NCI-H2196 treated with DMSO at 0.1 percent for 48 hours (cell line): ENCODE measurements at regions not wholly inside any gene's neighbourhood (a gene's known extent, or its start where the extent isn't known, plus 50 kb on each side); places are given as distances from the start of the nearest gene placed in this dataset.
A peak's percentile ranks its signal among the peaks of the same experiment; 100 is the strongest.

Source experiments
- DNase-seq: peaks from one replicate; lab custom pipeline; 2025; ENCODE audit not compliant: unreplicated experiment; lab: John Stamatoyannopoulos, UW

DNA sequence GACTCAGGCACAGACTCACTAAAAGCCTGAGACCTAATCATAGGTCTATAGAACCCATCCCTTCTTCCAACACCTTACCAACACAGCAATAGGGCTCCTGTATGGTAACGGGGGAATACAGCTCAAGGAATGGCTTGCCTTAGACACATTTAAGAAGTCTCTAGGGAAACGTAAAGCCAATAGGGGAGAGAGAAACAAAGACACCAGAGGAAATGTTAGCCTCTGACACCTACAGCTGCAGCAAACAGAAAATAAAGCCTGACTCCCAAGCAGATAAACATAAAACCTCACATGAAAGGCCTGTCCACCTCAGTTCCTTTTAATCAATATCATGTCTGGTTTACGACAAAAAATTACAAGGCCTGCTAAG lies 51.1 kb upstream of the NCOA1 start:
- no peak for DNase-seq

DNA sequence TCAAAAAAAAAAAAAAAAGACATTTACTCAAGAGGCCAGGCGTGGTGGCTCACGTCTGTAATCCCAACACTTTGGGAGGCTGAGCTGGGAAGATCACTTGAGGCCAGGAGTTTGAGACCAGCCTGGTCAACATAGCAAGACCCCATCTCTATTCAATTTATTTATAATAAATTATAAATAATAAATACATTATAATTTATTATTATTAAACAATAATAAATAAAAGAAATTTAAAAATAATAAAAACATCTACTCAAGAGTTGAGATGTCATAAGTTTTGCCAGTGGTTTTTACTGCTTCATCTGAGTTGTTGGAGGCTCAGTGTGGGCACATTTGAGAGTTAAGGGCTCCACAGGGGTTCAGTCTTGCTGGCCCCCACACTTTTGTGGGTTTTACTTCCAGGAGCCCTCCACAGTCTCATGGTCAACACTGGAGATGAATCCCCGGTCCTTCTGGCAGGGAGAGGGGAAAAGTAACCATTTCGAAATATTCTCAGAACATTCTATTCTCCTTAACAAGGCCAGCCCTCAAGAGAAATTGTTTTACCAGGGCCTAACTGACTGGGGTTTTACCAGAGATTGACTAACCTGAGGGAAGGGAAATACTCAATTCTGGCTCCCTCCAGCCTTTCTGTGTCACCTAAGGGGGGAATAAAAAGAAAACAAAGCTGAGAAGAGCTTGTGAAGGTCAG lies 51.6 kb upstream of the NCOA1 start:
- DNase-seq, result no peak

DNA sequence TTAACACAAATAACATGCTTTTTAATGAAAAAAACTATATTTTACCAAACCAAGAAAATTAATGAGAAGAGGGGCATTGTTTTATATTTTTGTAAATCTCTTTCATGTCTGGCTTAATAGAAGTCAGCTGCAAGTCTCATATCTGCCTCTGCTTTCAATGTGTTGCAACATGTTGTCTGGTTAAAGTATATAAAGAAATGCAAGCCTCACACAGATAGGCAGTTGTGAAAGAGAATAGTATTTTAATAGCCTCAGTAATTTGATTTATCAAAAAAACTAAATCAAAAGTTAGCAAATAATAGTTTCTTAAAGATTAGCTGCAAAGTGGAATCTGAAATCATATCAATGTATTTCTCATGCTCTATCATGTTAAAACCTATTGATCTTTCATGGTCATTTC lies 52.9 kb upstream of the NCOA1 start:
- DNase-seq, result no peak

DNA sequence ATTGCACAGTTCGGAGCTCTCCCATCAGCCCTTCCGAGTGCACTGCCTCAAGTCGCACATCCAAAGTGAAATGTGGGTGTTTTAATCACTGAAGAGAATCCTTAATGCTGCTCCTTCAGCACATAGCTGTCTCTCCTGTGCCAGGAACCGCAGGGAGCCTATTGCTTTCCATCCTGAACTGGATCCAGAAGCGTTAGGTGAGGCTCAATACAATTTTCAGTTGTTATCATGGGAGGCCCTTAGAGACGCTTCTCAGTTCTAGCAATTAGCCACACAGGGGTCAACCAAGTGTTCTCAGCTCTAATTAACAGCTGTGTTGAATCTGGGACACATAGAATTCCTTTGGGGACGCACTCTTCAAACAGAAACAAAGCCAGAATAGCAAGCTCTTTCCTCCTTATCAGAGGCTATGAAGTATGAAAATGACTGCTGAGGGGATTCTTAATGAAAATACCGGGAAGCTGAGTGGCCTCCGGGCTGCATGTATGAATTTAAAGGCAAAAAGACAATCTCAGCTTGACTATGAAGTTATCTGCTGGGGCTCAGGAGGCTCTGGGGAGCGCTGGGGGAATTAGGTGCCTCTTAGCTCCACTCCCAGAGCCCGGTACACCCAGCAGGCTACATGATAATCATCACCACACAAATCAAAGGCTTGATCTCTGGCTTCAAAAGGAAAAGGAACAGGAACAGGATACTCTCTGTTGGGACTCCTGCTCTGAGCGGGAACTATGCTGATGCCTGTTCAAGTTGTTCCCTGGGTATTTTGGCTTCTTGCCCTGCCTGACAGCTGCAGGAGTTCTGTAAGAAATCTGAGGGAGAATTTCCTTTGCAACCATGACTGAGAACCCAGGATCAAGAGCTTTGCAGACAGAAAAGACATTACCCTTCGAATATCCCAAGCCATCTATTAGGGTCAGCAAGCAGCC lies 55.4 kb upstream of the NCOA1 start:
- no peak for DNase-seq

DNA sequence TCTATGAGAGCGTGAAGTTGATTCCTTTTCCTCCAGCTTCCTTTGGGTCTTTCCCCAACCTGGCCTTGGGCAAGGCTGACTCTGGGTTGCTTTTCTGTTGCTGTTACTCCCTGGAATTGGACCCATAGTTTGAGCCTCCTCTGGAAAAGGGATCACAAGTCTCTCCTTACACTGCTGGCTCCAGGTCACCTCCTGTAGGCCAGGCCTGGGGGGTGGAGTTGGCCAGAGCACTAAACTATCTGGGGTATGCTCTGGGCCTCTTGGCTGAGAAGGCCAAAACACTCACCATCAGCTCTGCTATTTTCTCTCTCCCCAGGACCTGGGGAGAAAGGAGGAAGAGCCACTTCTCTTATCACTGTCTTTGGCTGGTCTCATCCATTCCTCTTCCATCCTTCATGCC lies 56.5 kb upstream of the NCOA1 start:
- no peak for DNase-seq

DNA sequence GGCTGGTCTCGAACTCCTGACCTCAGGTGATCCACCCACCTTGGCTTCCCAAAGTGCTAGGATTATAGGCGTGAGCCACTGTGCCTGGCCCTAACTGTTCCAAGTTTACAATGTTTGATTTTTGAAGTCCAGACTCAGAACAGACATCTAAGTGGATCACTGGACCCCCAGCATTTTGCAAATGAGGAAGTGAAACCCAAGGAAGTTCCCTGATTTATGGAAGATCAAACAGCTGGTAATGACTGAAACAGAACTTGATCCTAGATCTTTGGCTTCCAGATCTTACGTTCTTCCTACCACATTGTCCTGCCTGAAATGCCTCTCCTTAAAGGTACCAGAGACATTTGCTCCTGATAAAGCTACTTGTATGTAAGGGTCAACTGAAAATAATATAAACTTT lies 58.3 kb upstream of the NCOA1 start:
- DNase-seq, result no peak

DNA sequence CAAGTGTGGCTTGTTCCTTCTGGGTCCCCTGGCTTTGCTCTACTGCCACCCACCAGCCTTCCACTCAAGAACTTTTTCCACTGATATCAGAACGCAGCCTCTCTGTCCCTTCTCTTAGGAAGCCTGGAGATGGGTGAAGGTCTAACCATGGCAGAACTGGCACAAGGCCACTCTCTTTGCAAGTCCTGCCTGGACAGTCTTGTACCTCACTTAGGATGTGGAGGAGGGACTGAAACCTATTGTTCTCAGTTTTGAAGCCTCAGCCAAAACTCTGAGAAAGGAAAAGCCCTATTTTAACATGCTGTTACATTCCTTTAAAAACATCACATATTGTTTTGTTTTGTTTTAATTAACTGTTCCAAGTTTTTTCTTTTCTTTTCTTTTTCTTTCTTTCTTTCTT lies 58.9 kb upstream of the NCOA1 start:
- DNase-seq, result no peak

DNA sequence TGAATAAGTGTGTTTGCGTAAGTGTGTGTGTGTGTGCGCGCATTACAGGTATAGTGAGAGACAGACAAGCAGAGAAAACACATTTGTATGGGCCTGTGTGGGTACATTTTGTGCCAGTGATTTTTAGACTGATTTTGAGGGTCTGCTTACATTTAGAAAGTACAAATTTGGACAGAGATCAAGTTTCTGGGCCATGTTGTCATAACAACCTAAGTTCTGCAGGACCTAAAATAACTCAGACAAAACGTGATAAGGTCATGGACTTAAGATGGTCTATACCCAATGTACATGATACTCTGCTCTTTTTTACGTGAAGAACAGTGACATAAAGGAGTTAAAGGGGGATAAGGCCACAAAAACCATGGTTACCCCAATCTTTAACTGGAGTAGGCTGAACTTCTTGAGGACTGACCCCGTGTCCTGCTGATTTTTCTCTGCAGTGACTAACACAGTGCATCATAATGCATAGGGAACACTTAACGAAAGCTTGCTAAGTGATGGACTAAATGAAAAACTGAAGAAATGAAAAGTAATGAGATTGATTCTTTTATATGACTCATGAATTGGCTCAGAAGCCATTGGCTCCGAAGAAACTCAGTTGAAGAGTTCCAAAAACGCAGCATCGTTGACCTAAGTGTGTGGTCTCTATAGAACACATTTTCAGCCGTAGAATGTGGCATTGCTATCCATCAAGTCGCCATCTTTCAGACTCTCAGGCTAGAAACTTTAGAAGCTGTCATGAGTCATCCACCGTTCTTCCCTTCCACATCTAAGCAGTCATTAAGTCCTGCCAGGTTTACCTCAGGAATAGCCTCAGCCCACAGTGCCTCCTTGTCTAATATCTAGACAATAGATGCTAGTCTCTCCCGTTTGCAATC lies 61.6 kb upstream of the NCOA1 start:
- DNase-seq, result no peak

DNA sequence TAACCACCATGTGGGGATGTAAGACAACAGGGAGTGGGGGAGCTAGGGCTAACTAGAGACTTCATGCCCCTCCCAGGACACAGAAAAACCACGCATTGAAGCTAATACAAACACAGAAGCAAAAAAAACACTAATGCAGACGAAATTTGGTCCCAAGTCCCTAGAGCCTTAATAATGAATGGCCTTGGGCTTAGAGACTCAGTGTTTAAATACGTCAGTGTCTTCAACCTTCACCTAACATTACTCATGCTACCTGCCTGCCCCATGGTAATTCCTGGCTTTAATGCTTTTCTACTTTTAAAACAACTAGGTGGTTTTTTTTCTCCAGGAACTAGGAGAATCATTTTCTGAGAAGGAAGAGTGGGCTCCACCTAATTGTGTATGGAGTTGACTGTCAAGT lies 64.1 kb upstream of the ITSN2 start:
- DNase-seq, result no peak

DNA sequence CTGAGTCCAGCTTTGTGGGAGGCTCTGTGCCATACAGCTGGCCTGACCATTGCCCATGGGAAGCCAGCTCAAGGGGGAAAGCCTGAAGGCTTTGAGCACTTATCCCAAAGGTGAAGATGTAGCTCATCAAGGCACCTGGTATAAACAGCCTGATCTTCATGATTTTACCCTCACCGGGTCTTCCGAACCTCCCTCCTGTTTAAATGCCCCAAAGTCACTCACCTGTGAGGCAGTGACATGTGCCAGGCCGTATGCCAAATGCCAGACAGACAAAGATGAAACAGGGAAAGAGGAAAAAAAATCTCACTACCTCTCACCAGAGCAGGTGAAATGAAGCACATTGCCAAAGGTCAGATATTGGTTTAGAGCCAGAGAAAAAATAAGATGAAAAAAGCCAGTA lies 62.8 kb upstream of the ITSN2 start:
- no peak for DNase-seq

DNA sequence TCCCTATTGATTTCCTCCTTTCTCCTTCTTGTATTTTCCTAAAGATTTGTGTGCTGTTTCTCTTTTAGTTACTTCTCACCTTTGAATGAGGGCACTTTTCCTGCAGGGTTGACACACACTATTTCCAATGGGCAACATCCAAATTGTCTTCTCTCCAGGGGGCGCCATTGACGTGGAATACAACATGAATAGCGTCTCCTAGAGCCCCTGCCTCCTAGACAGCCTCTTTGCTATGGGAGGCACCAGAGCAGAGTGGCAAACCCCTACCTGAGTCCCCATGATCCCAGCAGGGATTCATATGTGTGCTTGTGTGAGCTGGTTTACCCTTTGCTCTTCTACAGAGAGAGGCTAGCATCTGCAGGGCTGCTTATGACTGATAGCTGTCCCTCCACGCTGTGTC lies 61.3 kb upstream of the ITSN2 start:
- DNase-seq, result no peak

DNA sequence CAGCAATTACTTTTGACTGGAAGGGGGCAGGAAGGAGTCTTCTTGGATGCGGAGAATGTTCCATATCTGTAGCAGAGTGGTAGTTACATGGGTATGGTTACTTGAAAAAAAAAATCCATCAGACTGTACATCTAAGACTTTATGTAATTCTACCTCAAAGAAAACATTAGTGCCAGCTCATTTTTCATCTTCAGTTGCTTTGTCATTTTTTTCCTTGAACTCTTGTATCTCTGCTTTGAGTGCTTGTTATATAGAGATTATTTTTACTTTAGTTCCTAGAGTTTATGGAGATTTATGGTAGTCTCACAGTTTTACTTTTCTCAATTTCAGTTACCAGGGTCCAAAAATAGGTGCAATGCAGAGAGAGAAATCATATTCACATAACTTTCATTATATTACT lies 60.0 kb upstream of the ITSN2 start:
- no peak for DNase-seq

DNA sequence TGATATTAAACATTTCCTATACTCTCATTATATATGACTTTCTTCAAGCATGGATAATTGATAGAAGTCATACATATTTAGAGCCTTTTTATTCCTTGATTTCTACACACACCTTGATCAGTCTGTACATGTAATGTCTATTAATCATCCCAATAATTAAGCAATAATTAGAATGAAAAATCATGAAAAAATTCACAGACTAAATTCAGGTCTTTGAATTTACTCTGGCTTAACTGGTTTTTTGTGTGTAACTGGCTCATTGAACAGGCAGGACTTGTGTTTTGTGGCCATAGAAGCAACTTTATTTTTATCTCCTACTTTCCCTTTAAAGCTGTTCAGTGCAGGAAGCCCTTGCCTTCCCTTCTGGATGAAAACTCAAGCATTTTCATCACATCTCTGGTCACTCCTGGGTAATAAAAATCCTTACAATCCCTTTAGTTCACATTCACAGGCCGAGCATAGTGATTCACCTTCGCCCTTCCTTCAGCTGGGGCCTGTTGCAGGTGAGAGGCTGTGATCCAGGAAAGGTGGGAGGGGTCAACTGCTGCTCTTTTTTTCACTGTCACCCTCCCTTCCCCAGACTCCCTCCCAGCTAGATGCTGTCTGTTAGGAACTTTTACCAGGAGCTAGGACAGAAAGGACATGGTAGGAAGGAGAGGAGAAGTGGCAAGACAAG lies 58.0 kb upstream of the ITSN2 start:
- no peak for DNase-seq

DNA sequence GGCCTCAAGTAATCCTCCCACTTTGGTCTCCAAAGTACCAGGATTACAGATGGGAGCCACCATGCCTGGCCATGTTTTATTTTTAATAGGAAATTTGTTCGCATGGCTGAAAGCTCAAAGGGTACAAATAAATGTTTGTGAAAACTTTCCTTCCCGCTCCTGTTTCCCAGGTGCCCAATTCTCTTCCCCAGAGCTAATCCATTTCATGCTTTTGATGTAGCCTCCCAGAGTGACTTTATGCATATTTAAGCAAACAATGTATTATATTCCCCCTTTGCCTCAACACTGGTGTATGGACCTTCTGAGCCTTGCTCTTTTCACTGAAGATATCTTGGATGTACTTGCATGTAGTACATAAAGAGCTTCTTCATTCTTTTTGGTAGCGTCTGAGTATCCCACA lies 52.5 kb upstream of the ITSN2 start:
- no peak for DNase-seq

DNA sequence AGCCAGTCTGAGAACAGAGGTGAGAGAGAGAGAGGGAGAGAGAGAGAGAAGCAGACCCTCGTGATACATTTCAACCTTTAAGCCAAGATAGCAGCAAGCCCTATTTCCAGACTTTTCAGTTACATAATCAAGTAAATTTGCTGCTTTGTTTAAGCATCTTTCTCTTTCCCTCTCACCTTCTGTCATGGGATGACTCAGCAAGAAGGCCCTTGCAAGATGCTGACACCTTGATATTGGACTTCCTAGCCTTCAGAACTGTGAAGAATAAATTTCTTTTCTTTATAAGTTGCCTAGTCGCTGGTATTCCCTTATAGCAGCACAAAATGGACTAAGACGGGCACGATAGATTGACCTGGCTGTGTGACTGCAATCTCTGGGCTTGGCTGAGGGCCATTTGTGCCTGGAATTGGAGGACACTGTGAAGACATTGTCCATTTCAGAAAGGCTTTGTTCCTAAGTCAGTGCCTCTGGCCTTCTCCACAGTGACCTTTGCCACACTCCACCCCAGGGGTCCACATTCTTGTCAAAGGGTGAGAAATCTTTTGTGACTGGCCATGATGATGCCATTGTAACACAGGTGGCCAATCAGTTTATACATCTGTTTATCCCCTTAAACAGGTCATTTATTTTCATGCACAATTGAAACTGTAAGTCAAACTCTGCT lies 51.3 kb upstream of the ITSN2 start:
- DNase-seq, result no peak

DNA sequence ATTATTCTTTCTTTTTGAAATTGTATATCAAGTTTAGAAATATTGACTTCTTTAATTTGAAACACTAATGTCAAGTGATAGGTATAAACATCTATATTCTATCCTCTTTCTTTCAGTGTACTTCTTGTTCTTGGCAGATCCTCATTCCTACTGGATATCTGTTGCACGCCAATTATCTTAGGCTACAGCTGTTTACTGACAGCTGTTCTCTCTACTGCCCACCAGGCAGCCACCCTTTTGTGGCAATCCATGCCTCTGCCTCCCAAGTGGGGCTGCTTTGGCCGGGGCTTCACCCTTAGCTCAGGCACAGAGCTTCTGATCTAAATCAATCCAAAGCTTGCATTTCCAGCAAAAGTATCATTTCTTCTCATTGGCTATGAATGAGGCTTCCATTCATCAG lies 50.6 kb upstream of the ITSN2 start:
- DNase-seq, result no peak

DNA sequence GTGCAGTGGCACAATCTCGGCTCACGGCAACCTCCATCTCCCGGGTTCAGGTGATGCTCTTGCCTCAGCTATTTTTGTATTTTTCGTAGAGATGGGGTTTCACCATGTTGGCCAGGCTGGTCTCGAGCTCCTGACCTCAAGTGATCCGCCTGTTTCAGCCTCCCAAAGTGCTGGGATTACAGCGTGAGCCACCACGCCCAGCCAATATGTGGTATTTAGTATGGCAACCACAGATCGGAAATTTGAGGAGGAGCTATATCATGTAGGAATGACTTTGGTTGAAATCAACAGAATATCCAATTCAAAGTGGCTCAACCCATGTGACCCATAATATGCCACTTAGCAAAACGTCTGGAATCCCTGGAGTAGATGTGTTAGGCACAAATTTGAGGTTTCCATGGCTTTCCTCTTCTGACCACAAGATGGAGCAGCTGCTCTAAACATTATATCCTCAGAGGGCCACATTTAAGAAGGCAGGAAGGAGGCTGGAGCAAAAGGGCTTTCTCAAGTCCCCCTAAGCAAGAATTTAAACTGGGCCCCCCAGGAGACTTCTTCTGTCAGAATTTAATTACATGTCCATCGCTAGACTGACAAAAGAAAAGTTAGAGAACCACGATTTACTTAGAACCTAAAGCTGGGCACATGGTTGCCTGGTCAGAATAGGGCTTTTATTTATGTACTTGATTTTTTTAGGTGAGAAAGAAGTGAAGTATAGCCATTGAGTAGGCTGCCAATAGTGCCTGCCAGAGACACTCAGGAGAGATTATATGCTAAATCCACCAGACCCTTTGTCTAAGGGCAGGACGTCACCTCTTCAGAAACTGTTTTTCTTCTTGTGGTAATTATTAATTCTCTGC lies 49.6 kb upstream of the ITSN2 start:
- DNase-seq, result peak; percentile 62
